HEK293 (cell line): ENCODE measurements at regions not wholly inside any gene's neighbourhood (a gene's known extent, or its start where the extent isn't known, plus 50 kb on each side); places are given as distances from the start of the nearest gene placed in this dataset.

ENCODE experiments used
- CTCF ChIA-PET: fragments of 350-600 bp; formaldehyde crosslinking; extraction: SDS; loops from one replicate; lab custom pipeline; 2021; ENCODE audit warnings: antibody characterized with exemption; lab: Yijun Ruan, JAX
- POLR2A ChIA-PET: fragments of 300-600 bp; formaldehyde crosslinking; extraction: SDS; loops from one replicate; lab custom pipeline; 2020; ENCODE audit warnings: antibody characterized with exemption, inconsistent platforms; lab: Yijun Ruan, JAX
- H3K27ac ChIP-seq: fragments of 200-500 bp; sonication (Bioruptor generic); 2 replicates; pipeline ENCODE4 v1.5.1; 2014; ENCODE audit warnings: low read depth, low read length, control low read depth, inconsistent platforms; ENCODE audit errors: extremely low read depth
- H3K36me3 ChIP-seq, 2 experiments: fragments of 200-500 bp in 1 of 2; sonication (Bioruptor generic) in 1 of 2; 1 replicate in 1 of 2; 2 replicates in 1 of 2; pipeline ENCODE4 v1.5.1; 2014 to 2017; ENCODE audit warnings: inconsistent platforms in 2 of 2, low read length in 2 of 2; ENCODE audit not compliant: control insufficient read depth in 2 of 2, insufficient read depth in 1 of 2
- H3K4me1 ChIP-seq: fragments of 200-500 bp; sonication (Bioruptor generic); 2 replicates; pipeline ENCODE4 v1.5.1; 2014; ENCODE audit warnings: mild to moderate bottlenecking, low read length, inconsistent platforms; ENCODE audit not compliant: control insufficient read depth, insufficient read depth
- H3K4me3 ChIP-seq: 2 replicates; pipeline ENCODE4 v1.5.1; 2011; ENCODE audit warnings: low read depth, mild to moderate bottlenecking, control low read depth, low read length, moderate library complexity
- H3K9me3 ChIP-seq: fragments of 200-500 bp; sonication (Bioruptor generic); 2 replicates; pipeline ENCODE4 v1.5.1; 2014; ENCODE audit warnings: low read depth, low read length, inconsistent platforms; ENCODE audit not compliant: control insufficient read depth, insufficient read depth
- BCL11A ChIP-seq: fragments of 450-650 bp; formaldehyde crosslinking; IDR thresholded peaks from 2 replicates; pipeline ENCODE4 v1.5.1; 2016; ENCODE audit warnings: low read depth, missing biosample characterization, missing genetic modification characterization
- EGR2 ChIP-seq: fragments of 450-650 bp; formaldehyde crosslinking; IDR thresholded peaks from 2 replicates; pipeline ENCODE4 v1.5.1; 2016; ENCODE audit warnings: low read depth, missing biosample characterization, missing genetic modification characterization
- GLIS1 ChIP-seq: fragments of 450-650 bp; formaldehyde crosslinking; IDR thresholded peaks from 2 replicates; pipeline ENCODE4 v1.5.1; 2016; ENCODE audit warnings: missing biosample characterization, missing genetic modification characterization
- KLF10 ChIP-seq: fragments of 450-650 bp; IDR thresholded peaks from 2 replicates; pipeline ENCODE4 v1.5.1; 2018; ENCODE audit warnings: missing biosample characterization, mild to moderate bottlenecking, missing genetic modification characterization
- OSR2 ChIP-seq: fragments of 450-650 bp; formaldehyde crosslinking; IDR thresholded peaks from 2 replicates; pipeline ENCODE4 v1.5.1; 2016; ENCODE audit warnings: missing biosample characterization, missing genetic modification characterization
- PBX3 ChIP-seq: sonication (generic); formaldehyde crosslinking; IDR thresholded peaks from 2 replicates; pipeline ENCODE4 v1.8.1; 2022; ENCODE audit warnings: mild to moderate bottlenecking, moderate library complexity, missing genetic modification reagents
- PRDM1 ChIP-seq: fragments of 450-650 bp; formaldehyde crosslinking; IDR thresholded peaks from 2 replicates; pipeline ENCODE4; 2016; ENCODE audit warnings: missing biosample characterization, missing genetic modification characterization
- SETDB1 ChIP-seq: IDR thresholded peaks from one replicate; pipeline ENCODE4 v1.6.1; 2017; ENCODE audit warnings: mild to moderate bottlenecking, low read length, moderate library complexity, mixed read lengths; ENCODE audit not compliant: insufficient read length
- SP2 ChIP-seq: fragments of 450-650 bp; formaldehyde crosslinking; IDR thresholded peaks from 2 replicates; pipeline ENCODE4 v1.5.1; 2016; ENCODE audit warnings: missing biosample characterization, missing genetic modification characterization
- ZBTB17 ChIP-seq: fragments of 450-650 bp; formaldehyde crosslinking; IDR thresholded peaks from 2 replicates; pipeline ENCODE4 v1.5.1; 2016; ENCODE audit warnings: missing biosample characterization, missing genetic modification characterization
- ZEB2 ChIP-seq: fragments of 450-650 bp; formaldehyde crosslinking; IDR thresholded peaks from 2 replicates; pipeline ENCODE4 v1.5.1; 2016; ENCODE audit warnings: missing biosample characterization, missing genetic modification characterization
- ZFHX2 ChIP-seq: fragments of 450-650 bp; formaldehyde crosslinking; conservative IDR thresholded peaks from 2 replicates; pipeline ENCODE4 v1.5.1; 2016; ENCODE audit warnings: missing biosample characterization, missing genetic modification characterization
- ZNF146 ChIP-seq: fragments of 450-650 bp; formaldehyde crosslinking; IDR thresholded peaks from 2 replicates; pipeline ENCODE4 v1.5.1; 2016; ENCODE audit warnings: missing biosample characterization, missing genetic modification characterization
- ZNF202 ChIP-seq: fragments of 450-650 bp; formaldehyde crosslinking; IDR thresholded peaks from 2 replicates; pipeline ENCODE4 v1.5.1; 2016; ENCODE audit warnings: missing biosample characterization, missing genetic modification characterization, borderline replicate concordance
- ZNF324 ChIP-seq: fragments of 450-650 bp; formaldehyde crosslinking; IDR thresholded peaks from 2 replicates; pipeline ENCODE4 v1.5.1; 2016; ENCODE audit warnings: missing biosample characterization, missing genetic modification characterization
- ZNF394 ChIP-seq: fragments of 450-650 bp; formaldehyde crosslinking; IDR thresholded peaks from 2 replicates; pipeline ENCODE4 v1.5.1; 2016; ENCODE audit warnings: missing biosample characterization, missing genetic modification characterization, mild to moderate bottlenecking, moderate library complexity, borderline replicate concordance
- ZNF423 ChIP-seq: fragments of 450-650 bp; formaldehyde crosslinking; IDR thresholded peaks from 2 replicates; pipeline ENCODE4 v1.5.1; 2016; ENCODE audit warnings: missing biosample characterization, missing genetic modification characterization
- ZNF792 ChIP-seq: fragments of 450-650 bp; formaldehyde crosslinking; IDR thresholded peaks from 2 replicates; pipeline ENCODE4 v1.5.1; 2016; ENCODE audit warnings: missing biosample characterization, missing genetic modification characterization
- TF ChIP-seq, protein P1 (sequence below): fragments of 450-650 bp; formaldehyde crosslinking; conservative IDR thresholded peaks from 2 replicates; pipeline ENCODE4 v1.5.1; 2016; ENCODE audit warnings: low read depth, missing biosample characterization, missing genetic modification characterization
- TF ChIP-seq, protein P2 (sequence below): fragments of 450-650 bp; formaldehyde crosslinking; IDR thresholded peaks from 2 replicates; pipeline ENCODE4 v1.5.1; 2016; ENCODE audit warnings: missing biosample characterization, missing genetic modification characterization
- TF ChIP-seq, protein P3 (sequence below): fragments of 450-650 bp; formaldehyde crosslinking; IDR thresholded peaks from 2 replicates; pipeline ENCODE4 v1.5.1; 2016; ENCODE audit warnings: missing biosample characterization, missing genetic modification characterization
- TF ChIP-seq, protein P4 (sequence below): fragments of 450-650 bp; formaldehyde crosslinking; IDR thresholded peaks from 2 replicates; pipeline ENCODE4; 2016; ENCODE audit warnings: missing biosample characterization, missing genetic modification characterization
- TF ChIP-seq, protein P5 (sequence below): fragments of 450-650 bp; formaldehyde crosslinking; IDR thresholded peaks from 2 replicates; pipeline ENCODE4 v1.5.1; 2016; ENCODE audit warnings: missing biosample characterization, missing genetic modification characterization
- TF ChIP-seq, protein P6 (sequence below): fragments of 450-650 bp; formaldehyde crosslinking; IDR thresholded peaks from 2 replicates; pipeline ENCODE4 v1.5.1; 2017; ENCODE audit warnings: missing biosample characterization, missing genetic modification characterization

DNA sequence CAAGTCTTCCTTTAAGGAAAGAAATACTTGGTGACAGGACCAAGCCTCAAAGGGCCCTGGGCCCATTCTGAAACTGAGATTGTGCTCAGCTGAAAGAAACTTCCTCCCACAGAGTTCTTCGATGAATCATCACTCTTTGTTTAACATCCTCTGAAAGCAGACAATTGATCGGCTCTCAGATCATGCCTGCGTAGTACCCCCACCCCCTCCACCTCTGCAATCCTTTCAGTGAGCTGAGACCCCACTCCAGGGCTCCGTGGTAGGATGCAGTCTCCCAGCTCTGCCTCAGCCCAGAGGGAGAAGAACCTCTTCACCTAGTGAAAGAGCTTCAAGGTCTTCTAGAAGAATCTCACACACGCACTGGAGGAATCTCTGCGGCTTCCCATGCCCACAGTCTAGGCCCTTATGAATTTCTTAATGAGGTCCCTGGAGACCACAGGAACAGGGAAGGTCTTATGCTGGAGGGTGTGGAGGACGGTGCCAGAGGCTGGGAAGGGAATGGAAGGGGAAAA, 104.9 kb upstream of the SOD1 start:
- no peaks in the 10 kb centered on the region for H3K9me3 ChIP-seq
- POLR2A ChIA-PET: interaction anchor here (0.8 kb wide), 1 partner anchor 9 kb away, joined by 3 read pairs; no protein-coding TSS in a partner anchor
- H3K36me3 ChIP-seq: peaks cover 0 to 5% of the 10 kb centered on the region in 2 experiments; a peak in 1 of 3 replicates
- H3K4me3 ChIP-seq: no peak overlapping the region
- CTCF ChIA-PET: interaction anchor here (0.5 to 1.6 kb wide), 4 partner anchors 16 to 95 kb away, joined by 3 to 5 read pairs (median 4); no protein-coding TSS in a partner anchor
- peaks cover 34% of the 10 kb centered on the region for H3K4me1 ChIP-seq
- no peak overlapping the region; the same call in 1 of the 2 replicates for H3K27ac ChIP-seq
- TF ChIP-seq, protein P1, sequence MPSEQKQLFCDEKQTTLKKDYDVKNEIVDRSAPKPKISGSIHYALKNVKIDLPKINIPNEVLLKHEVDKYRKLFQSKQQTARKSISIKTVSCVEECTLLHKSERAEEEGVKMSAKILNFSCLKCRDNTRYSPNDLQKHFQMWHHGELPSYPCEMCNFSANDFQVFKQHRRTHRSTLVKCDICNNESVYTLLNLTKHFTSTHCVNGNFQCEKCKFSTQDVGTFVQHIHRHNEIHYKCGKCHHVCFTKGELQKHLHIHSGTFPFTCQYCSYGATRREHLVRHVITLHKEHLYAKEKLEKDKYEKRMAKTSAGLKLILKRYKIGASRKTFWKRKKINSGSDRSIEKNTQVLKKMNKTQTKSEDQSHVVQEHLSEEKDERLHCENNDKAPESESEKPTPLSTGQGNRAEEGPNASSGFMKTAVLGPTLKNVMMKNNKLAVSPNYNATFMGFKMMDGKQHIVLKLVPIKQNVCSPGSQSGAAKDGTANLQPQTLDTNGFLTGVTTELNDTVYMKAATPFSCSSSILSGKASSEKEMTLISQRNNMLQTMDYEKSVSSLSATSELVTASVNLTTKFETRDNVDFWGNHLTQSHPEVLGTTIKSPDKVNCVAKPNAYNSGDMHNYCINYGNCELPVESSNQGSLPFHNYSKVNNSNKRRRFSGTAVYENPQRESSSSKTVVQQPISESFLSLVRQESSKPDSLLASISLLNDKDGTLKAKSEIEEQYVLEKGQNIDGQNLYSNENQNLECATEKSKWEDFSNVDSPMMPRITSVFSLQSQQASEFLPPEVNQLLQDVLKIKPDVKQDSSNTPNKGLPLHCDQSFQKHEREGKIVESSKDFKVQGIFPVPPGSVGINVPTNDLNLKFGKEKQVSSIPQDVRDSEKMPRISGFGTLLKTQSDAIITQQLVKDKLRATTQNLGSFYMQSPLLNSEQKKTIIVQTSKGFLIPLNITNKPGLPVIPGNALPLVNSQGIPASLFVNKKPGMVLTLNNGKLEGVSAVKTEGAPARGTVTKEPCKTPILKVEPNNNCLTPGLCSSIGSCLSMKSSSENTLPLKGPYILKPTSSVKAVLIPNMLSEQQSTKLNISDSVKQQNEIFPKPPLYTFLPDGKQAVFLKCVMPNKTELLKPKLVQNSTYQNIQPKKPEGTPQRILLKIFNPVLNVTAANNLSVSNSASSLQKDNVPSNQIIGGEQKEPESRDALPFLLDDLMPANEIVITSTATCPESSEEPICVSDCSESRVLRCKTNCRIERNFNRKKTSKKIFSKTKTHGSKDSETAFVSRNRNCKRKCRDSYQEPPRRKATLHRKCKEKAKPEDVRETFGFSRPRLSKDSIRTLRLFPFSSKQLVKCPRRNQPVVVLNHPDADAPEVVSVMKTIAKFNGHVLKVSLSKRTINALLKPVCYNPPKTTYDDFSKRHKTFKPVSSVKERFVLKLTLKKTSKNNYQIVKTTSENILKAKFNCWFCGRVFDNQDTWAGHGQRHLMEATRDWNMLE (tag by site-specific recombination): no peak
- no peak for TF ChIP-seq SETDB1
- TF ChIP-seq ZNF394 (tag by site-specific recombination): peak; percentile 52
- no peak for TF ChIP-seq ZNF792 (tag by site-specific recombination)
- TF ChIP-seq GLIS1 (tag by site-specific recombination): peak; percentile 57; the same call in 1 of the 2 replicates
- TF ChIP-seq ZNF324: 0 out of 2 replicates have a peak, but pooled peaks have one; percentile 15
- TF ChIP-seq ZNF423 (tag by site-specific recombination): peak; percentile 36; the same call in 1 of the 2 replicates
- TF ChIP-seq, protein P2, sequence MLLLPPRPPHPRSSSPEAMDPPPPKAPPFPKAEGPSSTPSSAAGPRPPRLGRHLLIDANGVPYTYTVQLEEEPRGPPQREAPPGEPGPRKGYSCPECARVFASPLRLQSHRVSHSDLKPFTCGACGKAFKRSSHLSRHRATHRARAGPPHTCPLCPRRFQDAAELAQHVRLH (tag by site-specific recombination): no peak
- TF ChIP-seq, protein P3, sequence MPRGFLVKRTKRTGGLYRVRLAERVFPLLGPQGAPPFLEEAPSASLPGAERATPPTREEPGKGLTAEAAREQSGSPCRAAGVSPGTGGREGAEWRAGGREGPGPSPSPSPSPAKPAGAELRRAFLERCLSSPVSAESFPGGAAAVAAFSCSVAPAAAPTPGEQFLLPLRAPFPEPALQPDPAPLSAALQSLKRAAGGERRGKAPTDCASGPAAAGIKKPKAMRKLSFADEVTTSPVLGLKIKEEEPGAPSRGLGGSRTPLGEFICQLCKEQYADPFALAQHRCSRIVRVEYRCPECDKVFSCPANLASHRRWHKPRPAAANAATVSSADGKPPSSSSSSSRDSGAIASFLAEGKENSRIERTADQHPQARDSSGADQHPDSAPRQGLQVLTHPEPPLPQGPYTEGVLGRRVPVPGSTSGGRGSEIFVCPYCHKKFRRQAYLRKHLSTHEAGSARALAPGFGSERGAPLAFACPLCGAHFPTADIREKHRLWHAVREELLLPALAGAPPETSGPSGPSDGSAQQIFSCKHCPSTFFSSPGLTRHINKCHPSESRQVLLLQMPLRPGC (tag by site-specific recombination): peak; percentile 70; the same call in 1 of the 2 replicates
- TF ChIP-seq BCL11A (tag by site-specific recombination): no peak
- no peak for TF ChIP-seq PBX3
- TF ChIP-seq, protein P4, sequence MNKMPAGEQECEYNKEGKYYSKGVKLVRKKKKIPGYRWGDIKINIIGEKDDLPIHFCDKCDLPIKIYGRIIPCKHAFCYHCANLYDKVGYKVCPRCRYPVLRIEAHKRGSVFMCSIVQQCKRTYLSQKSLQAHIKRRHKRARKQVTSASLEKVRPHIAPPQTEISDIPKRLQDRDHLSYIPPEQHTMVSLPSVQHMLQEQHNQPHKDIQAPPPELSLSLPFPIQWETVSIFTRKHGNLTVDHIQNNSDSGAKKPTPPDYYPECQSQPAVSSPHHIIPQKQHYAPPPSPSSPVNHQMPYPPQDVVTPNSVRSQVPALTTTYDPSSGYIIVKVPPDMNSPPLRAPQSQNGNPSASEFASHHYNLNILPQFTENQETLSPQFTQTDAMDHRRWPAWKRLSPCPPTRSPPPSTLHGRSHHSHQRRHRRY: no peak
- TF ChIP-seq OSR2 (tag by site-specific recombination): 0 out of 2 replicates have a peak, but pooled peaks have one; percentile 11
- peak; percentile 60 for TF ChIP-seq PRDM1 (tag by site-specific recombination)
- TF ChIP-seq SP2 (tag by site-specific recombination): no peak
- TF ChIP-seq ZNF202 (tag by site-specific recombination): no peak
- TF ChIP-seq KLF10: peak; percentile 19; the same call in 1 of the 2 replicates
- peak; percentile 60; the same call in 1 of the 2 replicates for TF ChIP-seq ZEB2 (tag by site-specific recombination)
- TF ChIP-seq, protein P5, sequence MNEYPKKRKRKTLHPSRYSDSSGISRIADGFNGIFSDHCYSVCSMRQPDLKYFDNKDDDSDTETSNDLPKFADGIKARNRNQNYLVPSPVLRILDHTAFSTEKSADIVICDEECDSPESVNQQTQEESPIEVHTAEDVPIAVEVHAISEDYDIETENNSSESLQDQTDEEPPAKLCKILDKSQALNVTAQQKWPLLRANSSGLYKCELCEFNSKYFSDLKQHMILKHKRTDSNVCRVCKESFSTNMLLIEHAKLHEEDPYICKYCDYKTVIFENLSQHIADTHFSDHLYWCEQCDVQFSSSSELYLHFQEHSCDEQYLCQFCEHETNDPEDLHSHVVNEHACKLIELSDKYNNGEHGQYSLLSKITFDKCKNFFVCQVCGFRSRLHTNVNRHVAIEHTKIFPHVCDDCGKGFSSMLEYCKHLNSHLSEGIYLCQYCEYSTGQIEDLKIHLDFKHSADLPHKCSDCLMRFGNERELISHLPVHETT (tag by site-specific recombination): peak; percentile 56; the same call in 1 of the 2 replicates
- peak; percentile 97 for TF ChIP-seq EGR2 (tag by site-specific recombination)
- peak; percentile 96 for TF ChIP-seq ZFHX2
- TF ChIP-seq, protein P6, sequence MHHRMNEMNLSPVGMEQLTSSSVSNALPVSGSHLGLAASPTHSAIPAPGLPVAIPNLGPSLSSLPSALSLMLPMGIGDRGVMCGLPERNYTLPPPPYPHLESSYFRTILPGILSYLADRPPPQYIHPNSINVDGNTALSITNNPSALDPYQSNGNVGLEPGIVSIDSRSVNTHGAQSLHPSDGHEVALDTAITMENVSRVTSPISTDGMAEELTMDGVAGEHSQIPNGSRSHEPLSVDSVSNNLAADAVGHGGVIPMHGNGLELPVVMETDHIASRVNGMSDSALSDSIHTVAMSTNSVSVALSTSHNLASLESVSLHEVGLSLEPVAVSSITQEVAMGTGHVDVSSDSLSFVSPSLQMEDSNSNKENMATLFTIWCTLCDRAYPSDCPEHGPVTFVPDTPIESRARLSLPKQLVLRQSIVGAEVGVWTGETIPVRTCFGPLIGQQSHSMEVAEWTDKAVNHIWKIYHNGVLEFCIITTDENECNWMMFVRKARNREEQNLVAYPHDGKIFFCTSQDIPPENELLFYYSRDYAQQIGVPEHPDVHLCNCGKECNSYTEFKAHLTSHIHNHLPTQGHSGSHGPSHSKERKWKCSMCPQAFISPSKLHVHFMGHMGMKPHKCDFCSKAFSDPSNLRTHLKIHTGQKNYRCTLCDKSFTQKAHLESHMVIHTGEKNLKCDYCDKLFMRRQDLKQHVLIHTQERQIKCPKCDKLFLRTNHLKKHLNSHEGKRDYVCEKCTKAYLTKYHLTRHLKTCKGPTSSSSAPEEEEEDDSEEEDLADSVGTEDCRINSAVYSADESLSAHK: 0 out of 2 replicates have a peak, but pooled peaks have one; percentile 36
- peak; percentile 94 for TF ChIP-seq ZNF146 (tag by site-specific recombination)
- TF ChIP-seq ZBTB17: peak; percentile 98
